Osteoblast (primary cell): ENCODE measurements at regions not wholly inside any gene's neighbourhood (a gene's known extent, or its start where the extent isn't known, plus 50 kb on each side); places are given as distances from the start of the nearest gene placed in this dataset.

ENCODE experiments used
- DNase-seq: peaks from one replicate; pipeline ENCODE4 v3.0.0; 2011; ENCODE audit warnings: low spot score, mixed read lengths; ENCODE audit not compliant: insufficient read length; ENCODE audit errors: missing footprints
- H2AFZ ChIP-seq: 2 replicates; pipeline ENCODE4 v1.6.0; 2011; ENCODE audit warnings: mild to moderate bottlenecking, low read length
- H3K27ac ChIP-seq: 2 replicates; pipeline ENCODE4 v1.5.1; 2011; ENCODE audit warnings: mild to moderate bottlenecking, low read depth, low read length, moderate library complexity
- H3K27me3 ChIP-seq: 2 replicates; pipeline ENCODE4 v1.6.0; 2012; ENCODE audit warnings: mild to moderate bottlenecking, control low read depth, inconsistent platforms, low read length, moderate library complexity; ENCODE audit not compliant: insufficient read depth
- H3K36me3 ChIP-seq: 2 replicates; pipeline ENCODE4 v1.5.1; 2011; ENCODE audit warnings: mild to moderate bottlenecking, low read length, control low read depth, moderate library complexity; ENCODE audit not compliant: insufficient read depth
- H3K4me1 ChIP-seq: 2 replicates; pipeline ENCODE4 v1.5.1; 2011; ENCODE audit warnings: mild to moderate bottlenecking, low read length, control low read depth, moderate library complexity; ENCODE audit not compliant: insufficient read depth
- H3K4me2 ChIP-seq: 2 replicates; pipeline ENCODE4 v1.6.0; 2011; ENCODE audit warnings: mild to moderate bottlenecking, low read length; ENCODE audit not compliant: insufficient read depth
- H3K4me3 ChIP-seq: fragments of 200-600 bp; sonication (generic); 3 replicates; pipeline ENCODE4 v1.5.1; 2012; ENCODE audit warnings: mild to moderate bottlenecking, low read length, inconsistent platforms; ENCODE audit not compliant: insufficient read depth
- H3K79me2 ChIP-seq: 2 replicates; pipeline ENCODE4 v1.6.0; 2012; ENCODE audit warnings: mild to moderate bottlenecking, low read length, control low read depth, inconsistent platforms; ENCODE audit not compliant: insufficient read depth
- H3K9me3 ChIP-seq: 2 replicates; pipeline ENCODE4 v1.5.1; 2011; ENCODE audit warnings: low read depth, low read length, control low read depth
- H4K20me1 ChIP-seq: 2 replicates; pipeline ENCODE4 v1.6.0; 2012; ENCODE audit warnings: mild to moderate bottlenecking, low read length, control low read depth; ENCODE audit not compliant: insufficient read depth
- CTCF ChIP-seq: IDR thresholded peaks from 2 replicates; pipeline ENCODE4 v1.5.1; 2011; ENCODE audit warnings: mild to moderate bottlenecking, low read depth, low read length, moderate library complexity; ENCODE audit errors: extremely low read depth

DNA sequence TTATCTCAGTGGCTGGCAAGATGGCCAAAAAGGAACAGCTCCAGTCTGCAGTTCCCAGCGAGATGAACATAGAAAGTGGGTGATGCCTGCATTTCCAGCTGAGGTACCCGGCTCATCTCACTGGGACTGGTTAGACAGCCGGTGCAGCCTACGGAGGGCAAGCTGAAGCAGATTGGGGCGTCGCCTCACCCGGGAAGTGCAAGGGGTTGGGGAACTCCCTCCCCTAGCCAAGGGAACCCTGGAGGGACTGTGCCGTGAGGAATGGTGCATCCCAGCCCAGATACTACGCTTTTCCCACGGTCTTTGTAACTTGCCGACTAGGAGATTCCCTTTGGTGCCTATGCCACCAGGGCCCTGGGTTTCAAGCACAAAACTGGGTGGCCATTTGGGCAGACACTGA lies 324.7 kb downstream of the GJA1 start:
- Histone ChIP-seq H3K4me2 (no peak overlapping the region), H3K9me3 (no peaks in the 10 kb centered on the region), H4K20me1 (no peaks in the 10 kb centered on the region)

DNA sequence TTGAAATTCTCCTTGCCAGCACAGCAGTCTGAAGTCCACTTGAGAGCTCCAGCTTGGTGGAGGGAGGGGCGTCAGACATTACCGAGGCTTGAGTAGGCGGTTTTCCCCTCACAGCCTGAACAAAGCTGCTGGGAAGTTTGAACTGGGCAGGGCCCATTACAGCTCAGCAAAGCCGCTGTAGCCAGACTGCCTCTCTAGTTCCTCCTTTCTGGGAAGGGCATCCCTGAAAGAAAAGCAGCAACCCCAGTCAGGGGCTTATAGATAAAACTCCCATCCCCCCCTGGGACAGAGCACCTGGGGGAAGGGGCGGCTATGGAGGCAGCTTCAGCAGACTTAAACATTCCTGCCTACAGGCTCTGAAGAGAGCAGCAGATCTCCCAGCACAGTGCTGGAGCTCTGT lies 325.3 kb downstream of the GJA1 start:
- TF ChIP-seq CTCF, result no peak
- no peak for DNase-seq
- Histone ChIP-seq H3K79me2 (no peaks in the 10 kb centered on the region), H3K9me3 (no peaks in the 10 kb centered on the region), H3K36me3 (no peaks in the 10 kb centered on the region), H2AFZ (no peak overlapping the region), H3K4me3 (no peak overlapping the region), H3K4me1 (peaks cover 4% of the 10 kb centered on the region), H3K4me2 (no peak overlapping the region), H3K27me3 (no peaks in the 10 kb centered on the region), H4K20me1 (no peaks in the 10 kb centered on the region), H3K27ac (no peak overlapping the region)

More for the DNA sequence above, 324.7 kb downstream of the GJA1 start:
- no peak overlapping the region for H3K27ac ChIP-seq
- H3K4me3 ChIP-seq, result no peak overlapping the region
- no peaks in the 10 kb centered on the region for H3K36me3 ChIP-seq
- H3K79me2 ChIP-seq, result no peaks in the 10 kb centered on the region
- TF ChIP-seq CTCF, result no peak
- no peak overlapping the region for H2AFZ ChIP-seq
- peaks cover 4% of the 10 kb centered on the region for H3K4me1 ChIP-seq
- no peak for DNase-seq
- H3K27me3 ChIP-seq, result no peaks in the 10 kb centered on the region

- no peak overlapping the region for H2AFZ ChIP-seq
- no peak overlapping the region for H3K4me3 ChIP-seq
- DNase-seq, result no peak
- H3K27ac ChIP-seq, result no peak overlapping the region
- H3K79me2 ChIP-seq, result no peaks in the 10 kb centered on the region
- no peaks in the 10 kb centered on the region for H4K20me1 ChIP-seq
- H3K4me1 ChIP-seq, result no peaks in the 10 kb centered on the region
- no peaks in the 10 kb centered on the region for H3K27me3 ChIP-seq
- H3K36me3 ChIP-seq, result no peaks in the 10 kb centered on the region
- no peak for TF ChIP-seq CTCF
- H3K9me3 ChIP-seq, result no peaks in the 10 kb centered on the region
- H3K4me2 ChIP-seq, result no peak overlapping the region
These were observed 329.0 kb downstream of the GJA1 start for GRCh38 chr6:121764493-121764892.

GRCh38 chr6:121765060-121765459 lies 329.6 kb downstream of the GJA1 start:
- Histone ChIP-seq H3K4me1 (no peaks in the 10 kb centered on the region), H3K79me2 (no peaks in the 10 kb centered on the region), H3K36me3 (no peaks in the 10 kb centered on the region), H3K4me3 (no peak overlapping the region), H3K27ac (no peak overlapping the region), H3K27me3 (no peaks in the 10 kb centered on the region), H2AFZ (no peak overlapping the region), H4K20me1 (no peaks in the 10 kb centered on the region), H3K4me2 (no peak overlapping the region), H3K9me3 (no peaks in the 10 kb centered on the region)
- no peak for TF ChIP-seq CTCF
- DNase-seq, result no peak
